A673 (cell line): ENCODE measurements at regions not wholly inside any gene's neighbourhood (a gene's known extent, or its start where the extent isn't known, plus 50 kb on each side); places are given as distances from the start of the nearest gene placed in this dataset.

Experiments
- BruUV-seq: library from RNA; stranded (reverse); fragments of 400-500 nt; replicated peaks from 2 replicates; lab custom pipeline; 2021; lab: Mats Ljungman, UMichigan
- CTCF ChIA-PET: fragments of 300-600 bp; sonication (Branson Sonifier 250); formaldehyde crosslinking; loops from one replicate; lab custom pipeline; 2022; ENCODE audit warnings: antibody characterized with exemption; lab: Charles Lee
- POLR2A ChIA-PET: fragments of 300-600 bp; sonication (Branson Sonifier 250); formaldehyde crosslinking; loops from one replicate; lab custom pipeline; 2022; ENCODE audit warnings: antibody characterized with exemption; ENCODE audit not compliant: low non-redundant PET; lab: Charles Lee
- DNase-seq: peaks from one replicate; pipeline ENCODE4 v3.0.0-alpha.2; 2015; ENCODE audit warnings: low spot score
- H3K27ac ChIP-seq: fragments of 200-600 bp; sonication (generic); 2 replicates; pipeline ENCODE4 v1.5.1; 2016; ENCODE audit warnings: mixed run types, low read depth, mild to moderate bottlenecking, mixed read lengths, antibody characterized with exemption, low read length; ENCODE audit not compliant: poor library complexity, severe bottlenecking
- H3K27me3 ChIP-seq: fragments of 200-600 bp; sonication (generic); replicated peaks from 2 replicates; pipeline ENCODE4 v1.6.1; 2017; ENCODE audit warnings: mixed run types, low read depth, mild to moderate bottlenecking, mixed read lengths, antibody characterized with exemption, low read length; ENCODE audit not compliant: insufficient read depth, poor library complexity
- H3K36me3 ChIP-seq: fragments of 200-600 bp; sonication (generic); 2 replicates; pipeline ENCODE4 v1.6.1; 2016; ENCODE audit warnings: mixed run types, mild to moderate bottlenecking, mixed read lengths, antibody characterized with exemption, low read length; ENCODE audit not compliant: insufficient read depth, poor library complexity, severe bottlenecking
- H3K4me1 ChIP-seq: fragments of 200-600 bp; sonication (generic); 2 replicates; pipeline ENCODE4 v1.6.1; 2017; ENCODE audit warnings: mixed run types, mild to moderate bottlenecking, mixed read lengths, antibody characterized with exemption, low read length; ENCODE audit not compliant: insufficient read depth, poor library complexity, severe bottlenecking
- H3K4me3 ChIP-seq: fragments of 200-600 bp; sonication (generic); 2 replicates; pipeline ENCODE4 v1.5.1; 2016; ENCODE audit warnings: low read depth, mixed run types, mild to moderate bottlenecking, mixed read lengths, low read length; ENCODE audit not compliant: poor library complexity, severe bottlenecking
- H3K9me3 ChIP-seq: fragments of 200-600 bp; sonication (generic); 2 replicates; pipeline ENCODE4 v1.6.1; 2016; ENCODE audit warnings: mixed run types, low read depth, mild to moderate bottlenecking, mixed read lengths, antibody characterized with exemption, low read length; ENCODE audit not compliant: poor library complexity, severe bottlenecking
- EZH2 ChIP-seq: fragments of 200-600 bp; sonication (generic); IDR thresholded peaks from 2 replicates; pipeline ENCODE4 v1.6.1; 2017; ENCODE audit warnings: borderline replicate concordance, low read depth, mild to moderate bottlenecking, mixed read lengths, antibody characterized with exemption, low read length; ENCODE audit not compliant: poor library complexity, severe bottlenecking
- intact Hi-C: fragments of 100-400 bp; cut with micrococcal nuclease; formaldehyde crosslinking; loops from one replicate; pipeline ENCODE4 v1.10.0; 2022; ENCODE audit not compliant: unreplicated experiment
- TF ChIP-seq, protein P1 (sequence below): fragments of 300-800, 200-600 bp; sonication (generic); conservative IDR thresholded peaks from 2 replicates; pipeline ENCODE4 v1.5.1; 2017; ENCODE audit warnings: low read depth, mild to moderate bottlenecking, antibody characterized with exemption, low read length, moderate library complexity, mixed read lengths

DNA sequence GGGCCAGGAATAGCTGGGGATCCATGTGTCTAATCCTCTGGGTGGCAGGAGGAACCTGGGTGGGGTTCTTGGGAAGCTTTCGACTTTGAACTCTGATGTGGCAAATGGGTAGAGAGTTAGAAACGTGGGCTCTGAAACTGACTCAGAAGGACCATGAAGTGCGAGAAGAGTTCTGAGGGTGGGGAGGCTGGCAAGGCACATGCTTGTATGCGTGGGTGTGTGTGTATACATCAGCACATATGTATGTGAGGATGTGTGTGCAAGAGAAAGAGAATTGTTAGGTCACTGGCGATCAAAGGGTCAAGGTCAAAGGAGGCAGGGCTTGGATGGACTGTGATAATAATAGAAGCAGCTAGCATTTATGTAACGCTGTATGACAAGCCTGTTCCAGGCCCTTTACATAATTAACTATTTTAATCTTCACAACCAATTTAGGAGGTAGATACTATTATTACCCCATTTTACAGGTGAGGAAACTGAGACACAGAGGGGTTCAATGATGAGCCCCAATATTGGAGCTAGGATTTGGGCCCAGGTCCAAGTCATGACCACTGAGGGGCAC lies 84.5 kb upstream of the POU3F1 start:
- BruUV-seq, result no TSS peak
- H3K27ac ChIP-seq, result no peak overlapping the region
- no peaks in the 10 kb centered on the region for H3K27me3 ChIP-seq
- H3K4me1 ChIP-seq, result no peaks in the 10 kb centered on the region
- H3K4me3 ChIP-seq, result no peak overlapping the region
- TF ChIP-seq EZH2, result no peak
- TF ChIP-seq, protein P1, sequence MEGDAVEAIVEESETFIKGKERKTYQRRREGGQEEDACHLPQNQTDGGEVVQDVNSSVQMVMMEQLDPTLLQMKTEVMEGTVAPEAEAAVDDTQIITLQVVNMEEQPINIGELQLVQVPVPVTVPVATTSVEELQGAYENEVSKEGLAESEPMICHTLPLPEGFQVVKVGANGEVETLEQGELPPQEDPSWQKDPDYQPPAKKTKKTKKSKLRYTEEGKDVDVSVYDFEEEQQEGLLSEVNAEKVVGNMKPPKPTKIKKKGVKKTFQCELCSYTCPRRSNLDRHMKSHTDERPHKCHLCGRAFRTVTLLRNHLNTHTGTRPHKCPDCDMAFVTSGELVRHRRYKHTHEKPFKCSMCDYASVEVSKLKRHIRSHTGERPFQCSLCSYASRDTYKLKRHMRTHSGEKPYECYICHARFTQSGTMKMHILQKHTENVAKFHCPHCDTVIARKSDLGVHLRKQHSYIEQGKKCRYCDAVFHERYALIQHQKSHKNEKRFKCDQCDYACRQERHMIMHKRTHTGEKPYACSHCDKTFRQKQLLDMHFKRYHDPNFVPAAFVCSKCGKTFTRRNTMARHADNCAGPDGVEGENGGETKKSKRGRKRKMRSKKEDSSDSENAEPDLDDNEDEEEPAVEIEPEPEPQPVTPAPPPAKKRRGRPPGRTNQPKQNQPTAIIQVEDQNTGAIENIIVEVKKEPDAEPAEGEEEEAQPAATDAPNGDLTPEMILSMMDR, result no peak
- intact Hi-C loops, result no loop called here
- ChIA-PET POLR2A (no interaction called here), CTCF (no interaction called here)
- H3K36me3 ChIP-seq, result no peaks in the 10 kb centered on the region
- no peaks in the 10 kb centered on the region for H3K9me3 ChIP-seq
- no peak for DNase-seq

- H3K4me1 ChIP-seq, result no peaks in the 10 kb centered on the region
- no peak overlapping the region for H3K27ac ChIP-seq
- TF ChIP-seq EZH2, result no peak
- TF ChIP-seq, protein P1, result no peak
- intact Hi-C loops, result no loop called here
- POLR2A ChIA-PET, result interaction anchor here (0.5 kb wide), 1 partner anchor 67 kb away, joined by 9 read pairs; no protein-coding TSS in a partner anchor
- BruUV-seq, result no TSS peak
- no peak overlapping the region for H3K4me3 ChIP-seq
- H3K36me3 ChIP-seq, result no peaks in the 10 kb centered on the region
- no peak for DNase-seq
- CTCF ChIA-PET, result no interaction called here
- H3K27me3 ChIP-seq, result no peaks in the 10 kb centered on the region
- no peaks in the 10 kb centered on the region for H3K9me3 ChIP-seq
Observed at GRCh38 chr1:38129971-38130370, 83.4 kb upstream of the POU3F1 start.

DNA sequence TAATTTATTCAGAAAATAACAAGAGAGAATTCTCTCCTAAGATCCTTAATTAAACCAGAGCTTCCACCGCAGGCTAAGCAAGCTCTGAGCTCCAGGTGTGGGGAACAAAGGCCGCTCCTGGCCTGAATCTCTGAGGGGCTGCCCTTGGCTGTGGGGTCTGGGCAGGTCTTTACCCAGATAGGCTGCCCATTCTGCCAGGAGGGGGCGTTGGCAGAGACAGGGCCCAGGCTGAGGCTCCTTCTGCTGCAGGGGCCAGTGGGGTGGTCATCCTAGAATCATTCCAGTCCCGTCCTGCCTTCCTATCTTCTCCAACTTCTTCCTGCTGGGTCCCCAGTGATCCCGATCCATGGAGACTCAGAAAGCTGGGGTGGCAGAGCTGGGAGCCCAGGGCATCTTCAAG lies 82.9 kb upstream of the POU3F1 start:
- no peak for DNase-seq
- Histone ChIP-seq H3K9me3 (no peaks in the 10 kb centered on the region), H3K36me3 (no peaks in the 10 kb centered on the region), H3K4me1 (no peaks in the 10 kb centered on the region), H3K4me3 (no peak overlapping the region), H3K27ac (no peak overlapping the region), H3K27me3 (no peaks in the 10 kb centered on the region)
- ChIA-PET CTCF (no interaction called here), POLR2A (interaction anchor here (0.5 kb wide), 1 partner anchor 67 kb away, joined by 9 read pairs; no protein-coding TSS in a partner anchor)
- intact Hi-C loops, result no loop called here
- TF ChIP-seq EZH2, result no peak
- TF ChIP-seq, protein P1, result peak; percentile 33
- no TSS peak for BruUV-seq
